ENCODE measurements at regions not wholly inside any gene's neighbourhood (a gene's known extent, or its start where the extent isn't known, plus 50 kb on each side); places are given as distances from the start of the nearest gene placed in this dataset.

GRCh38 chr22:47474895-47475294 is 712.4 kb downstream of the TBC1D22A start:
- TF ChIP-seq CTCF (IDR thresholded peaks at IDR 0.05; ENCODE audit: low read depth, low read length, poor library complexity, severe bottlenecking): no peak
- TF ChIP-seq EZH2phosphoT487 (IDR thresholded peaks at IDR 0.05; ENCODE audit: borderline replicate concordance, low read length): no peak
